ENCODE measurements at regions not wholly inside any gene's neighbourhood (a gene's known extent, or its start where the extent isn't known, plus 50 kb on each side); places are given as distances from the start of the nearest gene placed in this dataset.

GRCh38 chr5:103621548-103621930 lies 59.0 kb upstream of the NUDT12 start:
- DNase-seq: no peak

- DNase-seq: no peak
Observed at GRCh38 chr5:103620851-103621547, 58.4 kb upstream of the NUDT12 start.

GRCh38 chr5:103617913-103618312 lies 55.3 kb upstream of the NUDT12 start:
- DNase-seq: no peak

GRCh38 chr5:103617090-103617489 lies 54.5 kb upstream of the NUDT12 start:
- no peak for DNase-seq

- DNase-seq: no peak
Observed at GRCh38 chr5:103612545-103612944, 50.0 kb upstream of the NUDT12 start.

Measured in RPMI8226 (cell line).